ENCODE measurements at regions not wholly inside any gene's neighbourhood (a gene's known extent, or its start where the extent isn't known, plus 50 kb on each side); places are given as distances from the start of the nearest gene placed in this dataset.

DNA sequence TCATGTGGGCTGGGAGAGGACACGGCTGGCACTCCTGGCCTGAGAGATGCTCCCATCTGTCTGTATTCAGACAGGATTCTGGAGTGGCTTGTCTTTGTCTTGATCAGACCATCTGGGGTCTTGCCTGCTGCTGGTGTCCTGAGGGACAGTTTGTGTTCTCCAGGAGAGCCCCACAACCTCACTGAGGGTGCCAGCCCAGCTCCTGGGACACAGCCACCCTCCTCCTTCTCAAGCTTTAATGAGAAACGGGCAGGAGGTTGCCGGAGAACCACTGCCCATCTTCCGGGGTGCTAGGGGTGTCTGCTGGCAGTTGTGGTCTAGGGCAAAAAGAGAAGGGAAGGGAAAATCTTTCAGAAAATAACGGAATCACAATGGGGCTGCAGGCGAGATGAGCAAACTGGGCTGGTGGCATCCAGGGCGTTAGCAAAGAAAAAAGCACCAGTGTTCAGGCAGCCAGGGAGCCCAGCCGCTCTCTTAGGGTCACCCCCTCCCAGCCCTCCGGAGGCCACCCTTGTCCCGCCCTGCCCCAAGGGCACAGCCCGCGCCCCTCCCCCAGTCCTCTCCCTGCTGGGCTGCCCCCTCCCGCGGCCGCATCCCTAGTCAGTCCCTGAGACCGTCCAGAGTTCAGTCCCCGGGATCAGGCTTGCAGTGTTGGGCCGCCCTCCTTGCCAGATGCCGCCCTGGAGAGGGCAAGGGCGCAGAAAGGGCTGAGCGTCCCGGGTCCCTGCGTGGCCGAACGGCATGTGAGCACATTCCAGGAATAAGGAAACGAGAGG, 824.7 kb downstream of the KCNJ18 start:
- TF ChIP-seq ZBTB7A (IDR thresholded peaks at IDR 0.05; ENCODE audit: low read depth) (no peak), RAD21 (IDR thresholded peaks at IDR 0.05; ENCODE audit: low read depth) (no peak), CEBPB (IDR thresholded peaks at IDR 0.05) (no peak)
- TF ChIP-seq, protein P1, sequence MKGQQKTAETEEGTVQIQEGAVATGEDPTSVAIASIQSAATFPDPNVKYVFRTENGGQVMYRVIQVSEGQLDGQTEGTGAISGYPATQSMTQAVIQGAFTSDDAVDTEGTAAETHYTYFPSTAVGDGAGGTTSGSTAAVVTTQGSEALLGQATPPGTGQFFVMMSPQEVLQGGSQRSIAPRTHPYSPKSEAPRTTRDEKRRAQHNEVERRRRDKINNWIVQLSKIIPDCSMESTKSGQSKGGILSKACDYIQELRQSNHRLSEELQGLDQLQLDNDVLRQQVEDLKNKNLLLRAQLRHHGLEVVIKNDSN (IDR thresholded peaks at IDR 0.05) = no peak

All from Ishikawa (cell line).